ENCODE measurements at regions not wholly inside any gene's neighbourhood (a gene's known extent, or its start where the extent isn't known, plus 50 kb on each side); places are given as distances from the start of the nearest gene placed in this dataset.

DNA sequence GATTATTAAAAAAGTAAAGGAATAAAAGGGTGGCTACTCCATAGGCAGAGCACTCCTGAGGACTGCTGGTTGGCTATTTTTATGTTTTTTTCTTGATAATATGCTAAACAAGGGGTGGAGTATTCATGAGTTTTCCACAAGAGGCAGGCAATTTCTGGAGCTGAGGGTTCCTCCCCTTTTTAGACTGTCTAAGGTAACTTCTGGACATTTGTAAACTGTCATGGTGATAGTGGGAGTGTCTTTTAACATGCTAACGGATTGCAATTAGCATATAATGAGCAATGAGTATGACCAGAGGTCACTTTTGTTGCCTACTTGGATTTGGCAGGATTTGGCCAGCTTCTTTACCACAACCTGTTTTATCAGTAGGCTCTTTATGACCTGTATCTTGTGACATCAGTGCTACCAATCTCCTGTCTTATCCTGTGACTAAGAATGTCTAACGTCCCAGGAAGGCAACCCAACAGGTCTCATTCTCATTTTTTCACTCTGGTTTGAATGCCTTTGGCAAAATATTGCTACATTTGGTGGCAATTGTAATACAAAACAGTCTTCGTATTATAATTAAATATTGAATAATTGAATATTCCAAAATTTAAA lies 587.8 kb upstream of the POM121L12 start:
- TF ChIP-seq POLR2A (IDR thresholded peaks at IDR 0.05; ENCODE audit: low read depth, low read length) = no peak
- TF ChIP-seq SPI1 (IDR thresholded peaks at IDR 0.05; ENCODE audit: low read depth, low read length) = no peak
- TF ChIP-seq TAF1 (IDR thresholded peaks at IDR 0.05; ENCODE audit: low read depth, low read length) = no peak
- no peak for TF ChIP-seq POLR2AphosphoS5 (IDR thresholded peaks at IDR 0.05; ENCODE audit: low read depth, low read length)
- no peak for TF ChIP-seq POU2F2 (IDR thresholded peaks at IDR 0.05; ENCODE audit: low read depth, low read length)
